HG03469 (cell line): ENCODE measurements at regions not wholly inside any gene's neighbourhood (a gene's known extent, or its start where the extent isn't known, plus 50 kb on each side); places are given as distances from the start of the nearest gene placed in this dataset.

Source experiments
- ATAC-seq: cut with Tn5 transposase; IDR thresholded peaks from one replicate; pipeline ENCODE4 v1.9.1; 2021; ENCODE audit warnings: mild to moderate bottlenecking, moderate library complexity, moderate number of reproducible peaks; ENCODE audit not compliant: unreplicated experiment

DNA sequence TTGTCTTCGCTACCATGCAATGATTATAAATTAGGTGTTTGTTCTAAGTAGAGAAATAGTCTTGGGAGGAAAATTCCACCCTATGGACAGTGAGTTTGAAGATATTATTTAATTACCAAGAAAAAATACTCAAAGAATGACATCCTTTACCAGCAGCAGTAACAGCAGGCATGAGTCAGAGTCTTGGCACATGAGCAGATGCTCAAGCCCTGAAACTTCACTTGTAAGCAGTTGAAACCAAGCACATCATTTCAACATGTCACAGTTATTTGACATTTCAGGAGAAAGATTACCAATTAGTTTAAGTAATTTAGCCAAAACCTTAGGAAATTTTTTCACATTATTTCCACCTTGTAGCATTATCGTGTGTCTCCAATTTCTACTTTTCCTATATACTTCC, 99.2 kb downstream of the C12orf50 start:
- ATAC-seq, result no peak

DNA sequence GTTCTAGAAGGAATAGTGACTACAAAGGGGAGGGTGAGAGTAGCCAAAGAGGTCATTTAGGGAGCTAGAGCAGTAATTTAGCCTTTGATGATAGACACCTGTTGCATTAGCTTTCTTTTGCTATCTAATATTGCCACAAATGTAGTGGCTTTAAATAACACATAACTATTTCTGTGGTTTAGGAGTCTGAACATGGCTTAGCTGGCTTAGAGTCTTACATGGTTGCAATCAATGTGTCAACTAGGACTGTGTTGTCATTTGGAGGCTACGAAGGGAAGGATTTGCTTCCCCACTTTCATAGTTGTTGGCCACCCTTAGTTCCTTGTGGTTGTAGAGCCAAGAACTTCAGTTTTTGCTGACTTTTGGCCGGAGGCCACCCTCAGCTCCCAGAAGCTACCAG, 99.9 kb downstream of the C12orf50 start:
- no peak for ATAC-seq

DNA sequence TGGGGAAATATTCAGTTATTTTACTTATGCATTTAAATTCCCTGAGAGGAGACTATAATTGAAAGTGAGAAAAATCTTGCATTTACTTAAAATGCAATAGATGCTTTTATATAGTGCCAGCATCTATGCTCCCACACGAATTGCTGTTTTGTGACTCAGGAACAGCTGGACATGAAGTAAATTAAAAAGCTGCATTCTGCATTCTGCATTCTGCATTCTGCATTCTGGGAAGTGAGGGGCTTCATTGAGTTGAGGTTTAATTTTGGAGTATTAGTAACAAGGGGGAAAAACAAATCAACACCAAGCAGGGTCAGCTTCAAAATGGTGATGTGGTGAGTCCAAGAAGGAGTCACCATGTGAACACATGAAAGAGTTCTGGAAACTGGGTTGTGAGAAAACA, 101.2 kb downstream of the C12orf50 start:
- no peak for ATAC-seq

DNA sequence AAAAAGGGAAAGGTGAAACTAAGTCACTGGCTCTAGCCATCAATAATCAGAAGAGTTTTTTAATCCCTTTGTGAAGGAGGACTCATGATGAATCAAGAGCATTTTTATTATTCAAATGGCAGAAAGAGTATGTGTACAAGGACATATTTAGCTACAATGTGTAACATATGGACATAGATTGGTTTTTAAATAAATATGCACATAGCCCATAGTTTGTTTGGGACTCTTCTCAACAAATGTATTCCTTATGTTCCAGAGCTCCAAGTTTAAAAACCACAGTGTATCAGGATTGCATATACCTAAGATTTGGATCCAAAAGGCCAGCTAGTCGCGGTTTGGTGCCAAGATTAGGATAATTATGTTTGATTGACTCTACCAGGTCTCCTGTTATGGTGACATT, 104.2 kb downstream of the C12orf50 start:
- no peak for ATAC-seq

DNA sequence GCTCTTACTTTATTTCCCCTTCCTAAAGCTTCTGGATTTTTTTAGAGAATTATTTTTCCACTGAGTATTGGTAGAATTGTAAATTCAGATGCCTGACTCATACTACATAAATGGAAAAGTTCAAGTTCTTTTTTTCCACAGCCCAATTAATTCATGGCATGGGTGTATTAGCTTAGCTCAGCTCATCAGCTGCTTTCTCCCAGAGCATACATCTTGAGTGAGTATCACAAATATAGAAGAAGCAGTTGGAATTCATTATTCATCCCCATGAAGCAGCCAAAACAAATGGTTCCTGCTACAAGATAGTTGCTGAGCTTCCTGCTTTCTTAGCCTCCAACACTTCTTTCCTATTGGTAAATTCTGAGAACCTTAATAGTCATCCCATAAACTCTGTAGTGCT, 105.1 kb downstream of the C12orf50 start:
- ATAC-seq, result no peak

DNA sequence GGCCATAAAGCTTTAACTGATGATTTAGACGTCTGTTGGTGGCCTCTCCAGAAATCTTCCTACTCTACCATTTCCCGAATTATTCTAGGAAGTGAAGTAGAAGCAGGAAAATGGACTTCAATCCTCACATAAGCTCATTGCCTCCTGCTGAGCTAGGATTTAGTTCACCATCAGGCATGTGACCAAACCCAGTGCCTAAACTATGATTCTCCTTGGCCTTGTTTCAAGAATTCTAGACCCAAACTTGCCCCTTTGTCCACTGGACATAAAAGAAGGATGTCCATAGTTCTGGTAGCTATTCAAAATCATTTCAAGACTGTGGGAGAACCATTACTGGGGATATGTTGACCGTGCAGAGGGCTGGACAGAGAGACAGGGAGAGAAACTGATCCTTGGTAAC, 105.8 kb downstream of the C12orf50 start:
- no peak for ATAC-seq

DNA sequence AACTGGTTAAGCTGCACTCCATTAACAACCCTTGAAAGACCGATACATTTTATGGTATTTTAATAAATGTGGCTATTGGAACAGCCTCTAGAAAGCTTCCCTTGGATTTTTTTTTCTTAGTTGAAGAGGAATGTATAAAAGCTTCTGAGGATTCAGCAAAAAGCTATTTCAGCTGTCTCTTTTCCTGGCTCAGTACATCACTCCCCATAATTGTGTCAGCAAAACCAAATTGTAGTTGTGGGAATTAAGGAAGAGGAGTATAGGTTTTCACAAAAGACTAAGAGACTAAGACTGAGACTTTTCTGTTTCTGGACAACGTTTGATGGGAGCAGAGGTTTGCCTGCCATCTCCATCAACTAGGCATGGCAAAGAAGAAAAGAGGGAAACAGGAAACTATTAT, 106.5 kb downstream of the C12orf50 start:
- ATAC-seq, result no peak

DNA sequence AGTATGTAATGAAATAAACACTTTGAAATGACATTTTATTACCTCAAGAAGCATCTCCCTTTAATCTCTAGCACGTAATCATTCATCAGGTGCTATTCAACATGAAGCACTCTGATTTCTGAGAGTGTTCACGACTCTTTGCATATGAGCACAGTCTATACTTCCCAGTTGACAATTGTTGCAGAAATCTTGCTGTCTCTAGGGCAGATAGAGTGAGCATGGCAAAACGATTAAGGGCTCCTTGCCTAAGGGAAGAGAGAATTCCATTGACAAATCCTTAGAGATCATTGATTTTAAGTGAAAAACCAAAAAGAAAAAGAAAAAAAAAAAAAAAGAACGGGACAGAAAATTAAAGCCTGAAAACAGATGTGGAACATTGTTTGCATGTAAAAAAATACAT, 107.6 kb downstream of the C12orf50 start:
- ATAC-seq, result no peak

DNA sequence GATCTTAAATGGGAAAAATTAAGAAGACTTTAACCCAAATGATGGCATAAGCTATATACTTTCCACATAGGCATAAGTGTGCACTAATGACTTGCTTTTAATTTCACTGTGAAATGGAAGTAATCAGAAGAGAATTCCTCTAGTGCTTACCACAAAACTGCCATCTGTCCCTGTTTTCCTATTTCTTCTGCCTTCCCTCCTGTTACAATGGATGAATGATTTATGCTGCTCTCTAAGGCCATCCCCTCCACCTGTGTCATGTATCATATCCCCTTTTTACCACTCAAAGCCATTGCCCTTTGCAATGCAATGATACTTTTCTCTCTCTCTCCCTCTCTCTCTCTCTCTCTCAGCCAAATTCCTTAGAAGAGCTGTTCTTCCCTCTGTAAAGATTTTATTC, 109.1 kb downstream of the C12orf50 start:
- no peak for ATAC-seq

DNA sequence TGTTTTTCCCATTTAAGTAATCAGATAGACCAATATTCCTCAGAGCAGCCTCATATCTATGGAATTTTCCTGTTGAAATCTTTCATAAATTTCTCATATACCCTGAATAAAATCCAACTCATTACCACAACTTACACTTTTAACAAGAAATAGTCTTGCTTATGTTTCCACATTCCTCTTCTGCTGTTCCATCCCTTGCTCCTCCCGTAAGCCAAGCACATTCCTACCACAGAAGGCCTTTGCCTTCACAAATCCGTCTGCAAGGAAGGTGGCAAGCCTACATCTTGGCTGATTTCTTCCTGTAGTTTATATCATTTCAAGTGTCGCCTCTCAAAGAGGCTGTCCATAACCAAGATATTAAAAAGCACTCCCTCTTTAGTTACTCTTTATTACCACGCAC, 127.7 kb downstream of the C12orf50 start:
- ATAC-seq, result no peak

DNA sequence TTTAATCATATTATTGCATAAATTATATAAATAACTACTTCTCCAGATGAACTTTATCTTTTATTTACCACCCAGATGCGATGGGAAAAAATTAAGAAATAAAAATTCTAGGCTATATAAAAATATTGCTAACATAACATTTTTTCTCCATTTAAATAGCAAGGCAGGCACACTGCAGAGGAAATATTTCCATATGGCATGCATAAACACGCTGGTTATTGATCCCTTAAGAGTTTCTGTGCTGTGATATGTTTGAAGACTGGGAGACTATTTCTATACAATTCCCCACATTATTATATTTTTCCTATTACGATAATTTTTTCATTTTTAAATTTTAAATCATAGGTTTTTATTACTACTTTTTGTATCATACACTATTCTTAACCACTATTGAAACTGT, 131.5 kb downstream of the C12orf50 start:
- no peak for ATAC-seq

DNA sequence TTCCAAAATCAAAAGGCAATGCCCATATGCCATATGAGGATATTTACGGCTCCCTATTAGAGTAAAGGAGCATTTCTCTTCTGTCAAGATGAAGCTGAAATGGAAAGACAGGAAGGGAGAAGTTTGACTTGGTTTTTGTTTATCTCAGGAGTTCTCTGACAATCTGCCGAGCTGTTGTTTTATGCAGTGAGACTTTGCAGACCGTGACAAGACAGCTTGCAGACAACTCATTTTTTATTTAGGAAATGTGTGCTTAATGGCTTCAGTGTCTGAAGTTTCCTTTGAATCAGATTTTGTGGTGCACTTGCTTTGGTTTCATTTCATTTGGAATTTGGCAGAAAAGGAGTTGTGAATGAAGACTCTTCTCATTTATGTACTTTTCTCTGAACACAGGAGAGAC, 145.4 kb downstream of the C12orf50 start:
- ATAC-seq, result no peak

DNA sequence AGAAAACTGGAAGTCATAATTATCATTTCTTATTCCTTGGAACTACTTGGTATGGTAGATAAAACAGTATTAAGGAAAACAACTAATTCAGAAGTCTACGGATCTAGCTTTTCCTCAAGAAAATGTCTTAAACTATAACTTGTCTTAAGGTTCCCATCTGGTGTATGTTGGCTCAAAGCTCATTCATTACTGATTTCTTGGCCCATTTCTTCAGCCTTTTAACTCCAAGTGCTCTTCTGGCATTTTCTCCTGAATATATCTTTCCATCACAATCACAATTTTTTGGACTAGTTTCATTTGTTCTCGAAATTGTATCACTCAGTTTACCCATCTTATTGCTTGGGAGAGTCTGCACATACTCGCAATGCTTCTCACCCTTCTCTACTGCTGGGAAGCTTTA, 150.1 kb downstream of the C12orf50 start:
- ATAC-seq, result no peak

DNA sequence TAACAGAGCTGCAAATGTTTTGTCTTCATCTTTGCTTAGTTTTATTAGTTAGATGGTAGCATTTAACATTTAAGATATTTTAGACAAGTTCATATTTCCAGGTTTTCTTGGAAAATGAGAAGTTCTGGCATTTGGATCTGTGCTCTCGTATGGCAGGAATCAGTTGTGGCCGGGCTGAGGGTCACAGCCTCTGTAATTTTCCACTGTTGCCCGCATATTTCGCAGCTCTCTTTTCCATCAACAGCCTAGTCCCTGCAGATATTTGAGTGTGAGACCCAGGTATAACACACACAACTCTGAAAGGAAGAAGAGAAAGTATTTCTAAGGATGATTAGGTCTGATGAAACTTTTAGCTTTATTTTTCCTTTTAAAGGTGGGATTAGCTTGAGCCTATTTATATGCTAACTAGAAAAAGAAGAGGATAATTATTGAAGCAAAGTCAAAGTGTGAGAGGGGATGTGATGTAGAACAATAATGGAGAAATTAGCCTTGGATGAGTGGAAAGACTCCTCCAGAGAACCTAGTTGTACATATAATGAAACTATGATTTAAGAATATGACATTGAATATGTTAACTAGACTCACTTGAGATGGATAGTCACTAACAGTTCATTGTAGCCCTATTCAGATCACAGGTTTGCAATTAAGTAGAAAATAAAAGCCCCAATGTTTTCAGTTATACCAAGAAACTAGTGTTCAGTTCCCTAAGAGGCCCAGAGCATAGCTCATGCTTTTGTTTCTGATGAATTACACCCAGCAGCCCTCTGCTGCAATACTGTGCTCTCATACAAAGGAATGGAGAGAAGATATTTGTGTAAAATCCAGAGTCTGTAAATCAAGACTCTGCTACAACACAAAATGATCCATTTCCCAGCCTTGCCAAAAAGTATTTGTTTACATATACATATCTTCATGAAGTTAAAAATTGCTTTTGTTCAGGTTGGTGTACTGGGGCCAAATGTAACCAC, 158.4 kb downstream of the C12orf50 start:
- no peak for ATAC-seq

DNA sequence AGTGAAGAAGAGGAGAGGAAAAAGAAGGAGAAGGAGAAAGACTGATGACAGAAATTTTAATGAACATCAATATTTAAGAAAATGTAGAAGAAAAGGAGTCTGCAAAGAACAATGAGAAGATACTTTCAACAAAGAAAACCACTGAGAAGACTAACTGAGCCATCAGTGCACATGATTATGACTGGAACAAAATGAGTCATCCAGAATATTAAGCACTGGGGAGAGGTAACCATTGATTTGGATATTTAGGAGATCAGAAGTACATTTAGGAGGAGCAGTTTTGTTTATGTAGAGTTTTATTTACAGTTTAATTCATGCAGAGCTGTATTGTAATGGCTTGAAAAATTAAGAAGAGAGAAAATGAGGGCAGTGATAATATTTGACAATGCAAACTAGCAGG, 159.1 kb downstream of the C12orf50 start:
- ATAC-seq, result no peak

DNA sequence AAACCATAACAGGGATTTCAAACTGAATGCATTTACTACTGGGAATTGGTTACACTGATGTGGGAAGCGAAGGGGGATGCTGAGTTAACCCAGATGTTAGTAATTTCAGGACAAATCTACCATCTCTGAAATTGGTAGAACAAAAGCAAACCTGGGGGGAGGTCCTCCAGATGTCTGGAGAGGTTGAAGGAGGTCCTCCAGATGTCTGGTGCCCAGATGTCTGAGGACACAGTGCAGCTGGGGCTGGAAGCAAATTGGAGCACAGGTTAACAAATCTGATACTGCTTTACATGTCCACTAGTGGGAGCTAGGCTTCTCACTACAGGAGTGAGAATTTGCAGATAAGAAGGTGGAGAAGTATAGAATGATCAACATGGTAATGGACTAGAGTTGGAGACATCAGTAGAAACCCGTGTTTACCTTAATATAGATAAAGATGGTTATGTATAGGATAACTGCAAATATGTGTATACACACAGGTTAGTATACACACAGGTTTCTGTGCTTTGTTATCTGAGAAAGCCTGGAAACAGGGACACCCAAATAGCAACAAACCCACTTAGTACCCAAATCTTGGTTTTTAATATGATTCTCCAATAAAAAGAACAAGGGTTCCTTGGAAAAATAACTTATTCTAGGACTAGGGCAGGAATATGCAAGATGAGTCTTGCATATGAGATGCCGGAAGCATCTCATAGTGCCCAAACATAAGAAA, 162.5 kb downstream of the C12orf50 start:
- ATAC-seq, result no peak

DNA sequence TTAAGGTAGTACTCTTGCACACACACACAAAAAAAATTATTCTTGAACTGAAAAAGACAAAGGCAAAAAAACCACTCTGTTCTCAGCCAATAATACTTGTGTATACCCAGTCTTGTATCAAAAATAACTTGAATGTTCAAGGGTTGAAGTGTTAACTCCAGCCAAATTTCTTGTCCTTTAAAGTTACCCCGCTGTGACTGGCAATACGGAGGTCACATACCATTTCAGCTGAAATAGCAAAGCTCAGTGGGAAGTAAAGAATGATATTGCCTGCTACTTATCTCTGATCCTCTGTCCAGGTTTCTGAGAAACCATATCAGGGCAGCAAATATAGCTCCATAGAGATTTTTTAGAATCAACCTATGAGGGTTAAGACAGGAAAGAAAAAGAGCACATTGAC, 167.4 kb downstream of the C12orf50 start:
- no peak for ATAC-seq

DNA sequence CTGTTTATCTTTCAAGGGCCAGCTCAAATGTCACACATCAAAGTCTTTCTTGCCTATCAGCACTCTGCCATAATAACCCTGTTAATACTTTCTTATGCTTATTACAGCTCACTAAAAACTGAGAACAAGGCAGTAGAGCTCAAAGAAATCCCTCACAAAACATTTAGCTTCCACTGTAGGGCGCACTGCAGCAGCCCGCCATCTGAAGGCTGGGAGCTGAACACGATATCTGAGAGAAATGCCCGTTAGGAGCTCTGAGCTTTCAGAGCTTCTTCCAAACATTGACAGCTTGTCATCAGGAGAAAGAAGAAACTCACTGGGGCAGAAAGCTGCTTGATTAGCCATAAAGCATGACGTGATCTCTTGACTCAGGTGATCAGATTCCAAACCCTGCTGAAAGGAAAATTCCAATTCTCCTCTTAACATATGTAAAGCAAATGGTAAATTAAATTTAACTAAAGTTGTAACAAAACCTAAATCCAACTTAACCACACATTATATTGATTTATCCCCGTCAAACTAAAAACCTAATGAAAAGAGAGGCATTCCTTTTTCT, 175.7 kb downstream of the C12orf50 start:
- ATAC-seq, result no peak

DNA sequence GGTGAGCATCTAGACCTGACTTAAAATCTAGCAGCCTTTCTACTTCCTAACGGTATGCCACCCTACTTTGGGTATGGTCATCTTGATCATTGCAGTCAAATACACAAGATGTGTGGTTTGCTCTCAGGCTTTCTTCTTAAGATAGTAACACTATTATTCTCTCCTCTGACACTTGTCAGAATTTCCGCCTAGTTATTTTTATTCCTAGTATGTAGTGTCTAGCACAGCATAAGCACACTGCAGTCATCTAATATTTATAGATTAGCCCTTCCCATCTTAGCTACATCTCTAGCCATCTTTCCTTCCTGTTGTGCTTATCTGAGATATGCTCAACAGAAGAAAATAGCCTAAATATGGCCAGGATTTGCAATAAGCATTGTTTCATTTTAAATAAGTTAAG, 180.1 kb downstream of the C12orf50 start:
- ATAC-seq, result no peak

DNA sequence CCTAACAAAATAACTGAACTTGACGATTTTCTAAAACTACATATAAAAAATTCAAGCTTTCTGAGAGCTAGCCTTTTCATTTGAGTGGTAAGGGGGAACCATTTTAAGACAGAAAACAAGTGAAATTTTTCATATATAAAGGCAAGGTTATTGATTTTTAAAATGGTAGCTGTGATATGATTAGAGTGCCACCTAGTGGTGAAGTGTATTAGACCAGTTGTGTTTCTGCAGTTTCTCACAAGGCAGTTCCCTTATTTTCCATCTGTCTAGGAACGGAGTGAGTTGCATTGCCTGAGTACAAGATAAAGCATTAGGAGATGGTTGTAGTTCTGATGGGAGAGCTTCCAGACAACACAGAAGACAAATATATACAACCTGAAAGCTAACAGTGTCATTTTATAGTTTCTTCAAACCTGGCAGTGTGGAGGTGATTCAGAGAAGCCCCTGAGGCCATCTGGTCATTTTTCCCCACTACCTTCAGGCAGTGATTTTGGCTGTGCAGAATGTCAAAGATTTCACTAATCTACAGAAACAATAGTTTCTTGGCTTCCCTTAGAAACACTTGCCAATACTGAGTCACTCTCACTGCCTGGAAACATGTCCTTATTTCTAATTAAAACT, 180.8 kb downstream of the C12orf50 start:
- ATAC-seq, result peak; percentile 78

DNA sequence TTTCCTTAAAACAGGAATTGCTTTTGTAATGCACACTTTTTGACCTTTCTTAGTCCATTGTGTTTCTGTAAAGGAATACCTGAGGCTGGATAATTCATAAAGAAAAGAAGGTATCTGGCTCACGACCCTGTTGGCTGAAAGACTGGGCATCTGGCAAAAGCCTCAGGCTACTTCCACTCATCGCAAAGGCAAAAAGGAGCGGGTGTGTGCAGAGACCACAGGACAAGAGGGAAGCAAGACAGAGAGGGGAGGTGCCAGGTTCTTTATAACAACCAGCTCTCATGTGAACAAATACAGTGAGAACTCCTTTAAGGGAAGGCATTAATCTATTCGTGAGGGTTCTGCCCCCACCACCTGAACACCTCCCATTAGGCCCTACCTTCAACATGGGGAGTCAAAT, 182.1 kb downstream of the C12orf50 start:
- ATAC-seq, result no peak
